IMR-90 (cell line): ENCODE measurements at regions not wholly inside any gene's neighbourhood (a gene's known extent, or its start where the extent isn't known, plus 50 kb on each side); places are given as distances from the start of the nearest gene placed in this dataset.

Experiments used
- MAFK ChIP-seq: IDR thresholded peaks from 2 replicates; pipeline ENCODE4 v1.6.1; 2012; ENCODE audit warnings: low read depth, low read length, improper control_type of control experiment
- MAZ ChIP-seq: IDR thresholded peaks from 2 replicates; pipeline ENCODE4 v1.6.1; 2012; ENCODE audit warnings: low read depth, mild to moderate bottlenecking, low read length, improper control_type of control experiment, moderate library complexity, borderline replicate concordance
- MXI1 ChIP-seq: IDR thresholded peaks from 2 replicates; pipeline ENCODE4 v1.6.1; 2012; ENCODE audit warnings: low read depth, mild to moderate bottlenecking, low read length, moderate library complexity, borderline replicate concordance
- POLR2A ChIP-seq: IDR thresholded peaks from 2 replicates; pipeline ENCODE4 v1.6.1; 2012; ENCODE audit warnings: mild to moderate bottlenecking, low read depth, low read length
- RAD21 ChIP-seq: IDR thresholded peaks from 2 replicates; pipeline ENCODE4 v1.6.1; 2012; ENCODE audit warnings: low read length, improper control_type of control experiment
- RCOR1 ChIP-seq: IDR thresholded peaks from 2 replicates; pipeline ENCODE4 v1.6.1; 2012; ENCODE audit warnings: mild to moderate bottlenecking, low read length, improper control_type of control experiment; ENCODE audit not compliant: insufficient replicate concordance
- RFX5 ChIP-seq: IDR thresholded peaks from 2 replicates; pipeline ENCODE4 v1.8.0; 2012; ENCODE audit warnings: low read depth, mild to moderate bottlenecking, low read length, moderate library complexity
- SMC3 ChIP-seq: fragments of 150-350 bp; IDR thresholded peaks from 2 replicates; pipeline ENCODE4 v1.6.1; 2016; ENCODE audit warnings: low read depth, mild to moderate bottlenecking, antibody characterized with exemption, low read length, moderate library complexity
- TF ChIP-seq, protein P1 (sequence below): conservative IDR thresholded peaks from 2 replicates; pipeline ENCODE4 v1.5.1; 2012; ENCODE audit warnings: mild to moderate bottlenecking, low read depth, low read length, improper control_type of control experiment
- TF ChIP-seq, protein P2 (sequence below): fragments of 150-350 bp; IDR thresholded peaks from 2 replicates; pipeline ENCODE4 v1.6.1; 2016; ENCODE audit warnings: low read depth, mild to moderate bottlenecking, low read length, moderate library complexity, borderline replicate concordance
- TF ChIP-seq, protein P3 (sequence below): fragments of 150-350 bp; IDR thresholded peaks from 2 replicates; pipeline ENCODE4 v1.6.1; 2017; ENCODE audit warnings: mild to moderate bottlenecking, antibody characterized with exemption, low read length, low read depth

DNA sequence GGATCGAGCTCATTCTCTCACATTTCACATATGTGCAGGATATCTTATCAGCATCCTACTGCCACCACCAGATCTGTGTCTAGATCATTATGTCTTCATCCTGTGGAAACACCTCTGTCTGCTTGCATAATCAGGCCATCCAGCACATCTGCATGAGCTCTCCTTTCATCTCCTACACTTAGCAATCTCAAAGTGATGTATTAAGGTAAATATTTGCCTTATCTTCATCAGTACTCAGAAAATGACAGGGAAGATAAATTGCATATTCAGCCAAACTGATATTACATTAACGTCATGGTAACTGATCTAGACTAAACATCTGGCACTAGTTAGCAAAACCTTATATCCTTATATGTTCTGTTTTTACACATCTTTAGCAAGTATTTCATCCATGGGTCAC is 207.3 kb upstream of the PABPC4L start:
- TF ChIP-seq POLR2A (no peak), RFX5 (no peak), MAFK (no peak), RAD21 (no peak), MAZ (no peak), RCOR1 (no peak), MXI1 (no peak), SMC3 (no peak)
- TF ChIP-seq, protein P1, sequence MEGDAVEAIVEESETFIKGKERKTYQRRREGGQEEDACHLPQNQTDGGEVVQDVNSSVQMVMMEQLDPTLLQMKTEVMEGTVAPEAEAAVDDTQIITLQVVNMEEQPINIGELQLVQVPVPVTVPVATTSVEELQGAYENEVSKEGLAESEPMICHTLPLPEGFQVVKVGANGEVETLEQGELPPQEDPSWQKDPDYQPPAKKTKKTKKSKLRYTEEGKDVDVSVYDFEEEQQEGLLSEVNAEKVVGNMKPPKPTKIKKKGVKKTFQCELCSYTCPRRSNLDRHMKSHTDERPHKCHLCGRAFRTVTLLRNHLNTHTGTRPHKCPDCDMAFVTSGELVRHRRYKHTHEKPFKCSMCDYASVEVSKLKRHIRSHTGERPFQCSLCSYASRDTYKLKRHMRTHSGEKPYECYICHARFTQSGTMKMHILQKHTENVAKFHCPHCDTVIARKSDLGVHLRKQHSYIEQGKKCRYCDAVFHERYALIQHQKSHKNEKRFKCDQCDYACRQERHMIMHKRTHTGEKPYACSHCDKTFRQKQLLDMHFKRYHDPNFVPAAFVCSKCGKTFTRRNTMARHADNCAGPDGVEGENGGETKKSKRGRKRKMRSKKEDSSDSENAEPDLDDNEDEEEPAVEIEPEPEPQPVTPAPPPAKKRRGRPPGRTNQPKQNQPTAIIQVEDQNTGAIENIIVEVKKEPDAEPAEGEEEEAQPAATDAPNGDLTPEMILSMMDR: no peak
- TF ChIP-seq, protein P2, sequence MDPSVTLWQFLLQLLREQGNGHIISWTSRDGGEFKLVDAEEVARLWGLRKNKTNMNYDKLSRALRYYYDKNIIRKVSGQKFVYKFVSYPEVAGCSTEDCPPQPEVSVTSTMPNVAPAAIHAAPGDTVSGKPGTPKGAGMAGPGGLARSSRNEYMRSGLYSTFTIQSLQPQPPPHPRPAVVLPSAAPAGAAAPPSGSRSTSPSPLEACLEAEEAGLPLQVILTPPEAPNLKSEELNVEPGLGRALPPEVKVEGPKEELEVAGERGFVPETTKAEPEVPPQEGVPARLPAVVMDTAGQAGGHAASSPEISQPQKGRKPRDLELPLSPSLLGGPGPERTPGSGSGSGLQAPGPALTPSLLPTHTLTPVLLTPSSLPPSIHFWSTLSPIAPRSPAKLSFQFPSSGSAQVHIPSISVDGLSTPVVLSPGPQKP: no peak
- TF ChIP-seq, protein P3, sequence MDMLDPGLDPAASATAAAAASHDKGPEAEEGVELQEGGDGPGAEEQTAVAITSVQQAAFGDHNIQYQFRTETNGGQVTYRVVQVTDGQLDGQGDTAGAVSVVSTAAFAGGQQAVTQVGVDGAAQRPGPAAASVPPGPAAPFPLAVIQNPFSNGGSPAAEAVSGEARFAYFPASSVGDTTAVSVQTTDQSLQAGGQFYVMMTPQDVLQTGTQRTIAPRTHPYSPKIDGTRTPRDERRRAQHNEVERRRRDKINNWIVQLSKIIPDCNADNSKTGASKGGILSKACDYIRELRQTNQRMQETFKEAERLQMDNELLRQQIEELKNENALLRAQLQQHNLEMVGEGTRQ: no peak
